ENCODE measurements at regions not wholly inside any gene's neighbourhood (a gene's known extent, or its start where the extent isn't known, plus 50 kb on each side); places are given as distances from the start of the nearest gene placed in this dataset.
A peak's percentile ranks its signal among the peaks of the same experiment; 100 is the strongest.

DNA sequence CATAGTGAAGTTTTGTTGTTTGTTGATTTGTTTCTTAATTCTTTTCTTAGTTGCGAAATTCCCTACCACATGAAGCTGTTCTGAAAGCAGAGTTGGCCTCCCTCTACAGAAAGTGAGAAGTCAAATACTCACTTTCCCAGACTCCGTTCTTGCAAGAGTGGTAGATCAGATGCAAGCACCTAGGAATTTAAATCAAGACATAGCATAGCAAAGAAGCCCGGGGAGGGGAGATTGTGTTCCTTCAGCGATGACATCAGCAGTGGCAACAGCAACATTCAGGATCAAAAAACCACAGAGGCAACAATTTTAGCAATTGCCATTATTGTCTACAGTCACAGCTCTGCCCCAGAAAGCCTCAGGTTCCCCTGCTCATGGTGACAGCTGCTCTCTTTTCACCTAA, 580.0 kb downstream of the RNF144A start:
- TF ChIP-seq, protein P1, sequence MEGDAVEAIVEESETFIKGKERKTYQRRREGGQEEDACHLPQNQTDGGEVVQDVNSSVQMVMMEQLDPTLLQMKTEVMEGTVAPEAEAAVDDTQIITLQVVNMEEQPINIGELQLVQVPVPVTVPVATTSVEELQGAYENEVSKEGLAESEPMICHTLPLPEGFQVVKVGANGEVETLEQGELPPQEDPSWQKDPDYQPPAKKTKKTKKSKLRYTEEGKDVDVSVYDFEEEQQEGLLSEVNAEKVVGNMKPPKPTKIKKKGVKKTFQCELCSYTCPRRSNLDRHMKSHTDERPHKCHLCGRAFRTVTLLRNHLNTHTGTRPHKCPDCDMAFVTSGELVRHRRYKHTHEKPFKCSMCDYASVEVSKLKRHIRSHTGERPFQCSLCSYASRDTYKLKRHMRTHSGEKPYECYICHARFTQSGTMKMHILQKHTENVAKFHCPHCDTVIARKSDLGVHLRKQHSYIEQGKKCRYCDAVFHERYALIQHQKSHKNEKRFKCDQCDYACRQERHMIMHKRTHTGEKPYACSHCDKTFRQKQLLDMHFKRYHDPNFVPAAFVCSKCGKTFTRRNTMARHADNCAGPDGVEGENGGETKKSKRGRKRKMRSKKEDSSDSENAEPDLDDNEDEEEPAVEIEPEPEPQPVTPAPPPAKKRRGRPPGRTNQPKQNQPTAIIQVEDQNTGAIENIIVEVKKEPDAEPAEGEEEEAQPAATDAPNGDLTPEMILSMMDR (IDR thresholded peaks at IDR 0.05), result no peak
- Mint-ChIP-seq H3K27me3 (ENCODE audit: low read depth in 3 of 3) (peaks cover 0 to 9% (median 5%) of the 10 kb centered on the region in 3 donors), H3K4me1 (peaks cover 15% of the 10 kb centered on the region), H3K27ac (no peak overlapping the region), H3K36me3 (no peaks in the 10 kb centered on the region), H3K4me3 (peak overlapping the region in 1 of 2 donors; percentile 11), H3K9me3 (peaks cover 2 to 10% (median 5%) of the 10 kb centered on the region in 7 donors)
- Histone ChIP-seq H3K79me2 (ENCODE audit: insufficient read depth, low read length) (no peaks in the 10 kb centered on the region), H4K20me1 (ENCODE audit: insufficient read depth, low read length) (no peaks in the 10 kb centered on the region), H3K36me3 (replicated peaks in 1 of 2; ENCODE audit: control insufficient read depth in 1 of 2, insufficient read depth in 2 of 2, low read length in 2 of 2) (no peaks in the 10 kb centered on the region), H3K9ac (ENCODE audit: insufficient read depth, low read length, poor library complexity, severe bottlenecking) (no peak overlapping the region), H3K9me3 (replicated peaks in 1 of 2; ENCODE audit: control insufficient read depth in 1 of 2, insufficient read depth in 1 of 2, low read length in 2 of 2) (no peaks in the 10 kb centered on the region), H3K4me1 (ENCODE audit: control insufficient read depth in 1 of 2, insufficient read depth in 2 of 2, low read length in 2 of 2) (peaks cover 8 to 10% of the 10 kb centered on the region in 2 donors), H3K4me2 (replicated peaks; ENCODE audit: extremely low read depth, low read length, poor library complexity, severe bottlenecking) (no peak overlapping the region), H3K27ac (ENCODE audit: low read depth in 1 of 2, low read length in 2 of 2) (no peak overlapping the region), H3K27me3 (ENCODE audit: control insufficient read depth in 2 of 2, insufficient read depth in 2 of 2, low read length in 2 of 2) (peaks cover 0 to 2% of the 10 kb centered on the region in 2 donors), H2AFZ (ENCODE audit: insufficient read depth, low read depth, low read length, poor library complexity, severe bottlenecking) (no peak overlapping the region), H3K4me3 (replicated peaks in 1 of 3; ENCODE audit: low read depth in 2 of 3, low read length in 3 of 3) (no peak overlapping the region)
- intact Hi-C loops (cut with micrococcal nuclease), result no loop called here
- DNase-seq, result peak in 1 of 3 donors; percentile 7
- no CpG with 5 or more reads among the region's 4 CpGs for WGBS (ENCODE audit: insufficient coverage)

DNA sequence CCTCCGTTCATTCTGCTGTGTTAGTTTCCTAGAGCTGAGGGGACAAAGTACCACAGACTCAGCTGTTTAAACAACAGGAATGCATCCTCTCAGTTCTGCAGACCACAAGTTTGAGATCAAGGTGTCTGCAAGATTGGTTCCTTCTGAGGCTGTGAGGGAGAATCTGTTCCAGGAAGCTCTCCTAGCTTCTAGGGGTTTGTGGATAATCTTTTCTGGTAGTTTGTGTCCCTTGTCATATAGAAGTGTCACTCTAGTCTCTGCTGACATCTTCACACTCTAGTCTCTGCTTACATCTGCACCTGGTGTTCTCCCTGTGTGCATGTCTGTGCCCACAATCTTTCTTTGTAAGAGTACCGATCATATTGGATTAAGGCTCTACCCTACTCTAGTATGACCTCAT, 581.8 kb downstream of the RNF144A start:
- Histone ChIP-seq H2AFZ (ENCODE audit: insufficient read depth, low read depth, low read length, poor library complexity, severe bottlenecking) (no peak overlapping the region), H3K9ac (ENCODE audit: insufficient read depth, low read length, poor library complexity, severe bottlenecking) (no peak overlapping the region), H3K27ac (ENCODE audit: low read depth in 1 of 2, low read length in 2 of 2) (no peak overlapping the region), H3K36me3 (replicated peaks in 1 of 2; ENCODE audit: control insufficient read depth in 1 of 2, insufficient read depth in 2 of 2, low read length in 2 of 2) (no peaks in the 10 kb centered on the region), H3K79me2 (ENCODE audit: insufficient read depth, low read length) (no peaks in the 10 kb centered on the region), H3K27me3 (ENCODE audit: control insufficient read depth in 2 of 2, insufficient read depth in 2 of 2, low read length in 2 of 2) (peaks cover 0 to 2% of the 10 kb centered on the region in 2 donors), H3K9me3 (replicated peaks in 1 of 2; ENCODE audit: control insufficient read depth in 1 of 2, insufficient read depth in 1 of 2, low read length in 2 of 2) (no peaks in the 10 kb centered on the region), H3K4me3 (replicated peaks in 1 of 3; ENCODE audit: low read depth in 2 of 3, low read length in 3 of 3) (no peak overlapping the region), H3K4me1 (ENCODE audit: control insufficient read depth in 1 of 2, insufficient read depth in 2 of 2, low read length in 2 of 2) (peaks cover 8 to 13% of the 10 kb centered on the region in 2 donors), H4K20me1 (ENCODE audit: insufficient read depth, low read length) (no peaks in the 10 kb centered on the region), H3K4me2 (replicated peaks; ENCODE audit: extremely low read depth, low read length, poor library complexity, severe bottlenecking) (no peak overlapping the region)
- Mint-ChIP-seq H3K9me3 (peaks cover 0 to 8% (median 3%) of the 10 kb centered on the region in 7 donors), H3K4me1 (peaks cover 19% of the 10 kb centered on the region), H3K27ac (no peak overlapping the region), H3K27me3 (ENCODE audit: low read depth in 3 of 3) (peaks cover 2 to 12% (median 5%) of the 10 kb centered on the region in 3 donors), H3K36me3 (no peaks in the 10 kb centered on the region), H3K4me3 (no peak overlapping the region)
- no peak for DNase-seq
- TF ChIP-seq, protein P1 (IDR thresholded peaks at IDR 0.05), result no peak
- WGBS (ENCODE audit: insufficient coverage), result 100% methylated on average over 1 of the region's 2 CpGs
- intact Hi-C loops (cut with micrococcal nuclease), result no loop called here

All from CD14-positive monocyte (primary cell).